ENCODE measurements at regions not wholly inside any gene's neighbourhood (a gene's known extent, or its start where the extent isn't known, plus 50 kb on each side); places are given as distances from the start of the nearest gene placed in this dataset.

DNA sequence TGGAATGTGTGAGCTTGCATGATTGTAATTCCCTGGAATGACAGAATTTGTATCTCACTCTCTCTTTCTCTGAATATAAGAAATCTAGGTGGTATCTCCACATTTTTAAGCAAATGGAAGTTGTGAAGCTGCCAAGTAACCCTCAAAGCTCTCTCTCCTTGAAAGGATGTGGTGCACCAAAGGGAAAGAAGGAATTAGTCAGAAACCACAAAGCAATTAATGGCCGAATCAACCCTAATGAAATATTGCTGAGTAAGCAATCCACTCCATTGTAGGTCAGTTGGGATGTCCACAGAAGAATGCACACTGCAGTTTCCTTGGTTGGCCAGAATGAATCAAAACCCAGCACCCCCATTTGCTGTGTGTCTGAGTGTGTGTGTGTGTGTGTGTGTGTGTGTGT, 153.5 kb downstream of the KCNA5 start:
- TF ChIP-seq ZNF274 (IDR thresholded peaks at IDR 0.05; ENCODE audit: low read depth, low read length) (no peak), SUZ12 (IDR thresholded peaks at IDR 0.05; ENCODE audit: extremely low read depth, insufficient read depth, insufficient read length) (no peak), YY1 (IDR thresholded peaks at IDR 0.05; ENCODE audit: insufficient read depth, insufficient read length) (no peak)
